Hepatic stellate cell (primary cell): ENCODE measurements at regions not wholly inside any gene's neighbourhood (a gene's known extent, or its start where the extent isn't known, plus 50 kb on each side); places are given as distances from the start of the nearest gene placed in this dataset.

Experiments
- DNase-seq: peaks from one replicate; pipeline ENCODE4 v3.0.0; 2011; ENCODE audit warnings: low spot score

DNA sequence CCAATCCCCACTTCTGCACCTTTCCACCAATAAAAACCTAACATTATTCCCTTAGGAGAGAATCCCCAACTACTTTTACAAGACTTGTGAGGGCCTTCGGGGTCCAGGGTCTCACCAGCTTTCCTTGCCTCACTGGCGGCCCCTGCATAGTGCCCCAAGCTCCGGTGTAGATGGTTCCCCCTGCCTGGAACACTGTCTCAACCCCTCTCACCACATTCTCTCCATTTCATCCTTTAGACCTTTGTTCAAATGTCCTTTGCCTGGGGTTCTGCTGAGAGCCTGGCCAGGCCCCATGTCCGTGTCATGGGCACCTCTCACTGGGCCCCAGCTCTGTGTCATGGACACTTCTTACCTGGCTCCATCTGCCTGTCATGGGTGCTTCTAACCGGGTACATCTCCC is 64.5 kb upstream of the SORCS3 start:
- DNase-seq: no peak

DNA sequence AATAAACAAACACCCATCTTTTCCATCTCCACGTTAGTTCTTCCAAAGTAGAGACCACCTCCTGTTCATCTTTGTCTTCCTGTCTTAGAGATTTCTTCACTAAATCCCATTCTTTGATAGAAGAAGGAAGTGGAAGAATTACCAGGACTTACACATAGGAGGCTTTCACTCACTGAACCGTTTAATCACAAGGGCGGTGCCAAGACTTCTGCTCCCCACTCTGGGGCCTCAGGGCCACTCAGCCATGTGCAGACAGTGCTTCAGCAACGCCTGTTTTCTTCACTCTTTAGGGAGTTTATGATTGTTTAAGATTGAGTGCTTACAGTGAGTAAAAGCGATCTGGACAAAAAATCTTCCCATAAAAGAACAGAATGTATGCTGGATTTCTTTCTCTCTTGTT is 63.9 kb upstream of the SORCS3 start:
- DNase-seq: no peak

DNA sequence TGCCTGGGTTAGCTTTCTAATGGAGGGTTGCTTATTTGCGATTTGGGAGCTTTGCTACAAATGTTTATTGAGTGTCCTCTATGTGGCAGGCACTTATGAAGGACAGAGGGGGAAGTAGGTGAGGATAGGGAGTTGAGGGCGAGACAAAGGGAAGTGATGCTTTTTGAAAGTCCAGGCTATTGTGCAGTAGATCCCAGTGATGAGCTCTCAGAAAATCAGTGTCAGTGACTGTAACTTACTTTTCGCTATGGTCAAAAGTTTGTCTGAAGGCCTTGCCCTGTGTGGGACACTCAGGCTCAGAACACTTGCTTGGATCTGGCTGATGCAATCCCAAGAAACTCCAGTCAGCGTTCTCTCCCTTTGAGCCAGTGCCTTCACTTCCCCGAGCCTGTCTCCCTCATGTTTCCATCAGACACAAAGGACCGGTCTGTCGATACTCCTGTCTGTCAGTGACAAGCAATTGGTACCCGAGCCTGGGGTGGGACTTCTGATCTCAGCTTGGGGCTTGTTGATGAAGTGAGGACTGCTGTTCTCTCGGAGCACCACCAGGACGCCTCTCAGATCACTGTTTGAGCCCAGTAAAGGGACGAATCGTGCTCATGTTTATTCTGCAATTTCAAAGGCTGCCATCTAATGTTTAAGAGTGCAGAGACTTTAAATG is 63.1 kb upstream of the SORCS3 start:
- no peak for DNase-seq

DNA sequence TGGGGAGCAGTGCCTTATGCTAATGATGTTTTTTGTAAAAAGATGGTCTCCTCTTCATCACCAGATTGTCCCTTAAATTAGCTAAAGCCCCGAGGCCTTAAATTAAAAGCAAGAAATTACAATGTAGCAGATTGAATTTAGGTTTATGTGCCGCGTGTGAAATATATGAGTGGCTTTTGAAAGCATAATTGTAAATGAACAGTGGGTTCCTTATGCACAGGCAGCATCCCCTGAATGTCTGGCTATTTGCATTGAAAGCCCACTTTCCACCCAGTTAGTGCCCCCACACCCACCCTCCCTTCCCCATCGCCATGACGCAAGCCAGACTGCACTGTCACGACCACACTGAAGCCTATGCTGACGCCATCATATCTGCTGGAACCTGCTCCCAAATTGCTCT is 62.4 kb upstream of the SORCS3 start:
- DNase-seq: no peak

DNA sequence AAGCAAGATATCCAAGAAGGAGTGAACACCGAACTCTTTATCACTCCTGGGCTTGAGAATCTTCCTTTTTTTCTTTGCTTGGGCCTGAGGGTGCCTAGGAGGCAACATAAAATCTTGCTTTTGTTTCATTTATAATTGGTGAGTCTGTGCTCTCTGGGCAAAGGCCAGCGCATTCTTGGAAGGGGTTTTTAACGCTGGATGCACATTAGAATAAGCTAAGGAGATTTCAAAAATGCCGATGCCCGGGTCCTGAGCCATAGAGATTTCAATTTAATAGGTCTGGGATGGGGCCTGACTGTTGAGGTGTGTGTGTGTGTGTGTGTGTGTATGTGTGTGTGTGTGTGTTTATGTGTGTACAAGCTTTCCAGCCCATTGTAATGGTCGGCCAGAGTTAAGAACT is 62.0 kb upstream of the SORCS3 start:
- no peak for DNase-seq

DNA sequence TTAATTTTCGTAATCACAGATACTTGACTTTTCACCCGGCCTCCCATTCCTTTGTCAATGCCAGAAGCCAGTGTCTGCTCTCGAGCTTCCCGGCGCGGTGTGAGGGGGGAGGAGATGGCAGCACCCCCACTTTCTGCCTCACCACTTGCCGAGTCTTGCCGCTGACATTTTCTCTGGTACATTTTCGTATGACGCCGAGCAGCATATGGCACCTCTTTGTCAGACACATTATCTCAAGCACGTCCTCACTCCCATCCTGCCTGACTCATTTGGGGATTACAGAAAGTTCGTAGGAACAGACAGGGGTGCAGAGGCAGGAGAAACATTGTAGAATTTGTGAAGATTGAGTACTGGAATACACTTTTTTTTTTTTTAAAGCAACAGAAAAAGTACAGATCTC is 60.8 kb upstream of the SORCS3 start:
- no peak for DNase-seq

DNA sequence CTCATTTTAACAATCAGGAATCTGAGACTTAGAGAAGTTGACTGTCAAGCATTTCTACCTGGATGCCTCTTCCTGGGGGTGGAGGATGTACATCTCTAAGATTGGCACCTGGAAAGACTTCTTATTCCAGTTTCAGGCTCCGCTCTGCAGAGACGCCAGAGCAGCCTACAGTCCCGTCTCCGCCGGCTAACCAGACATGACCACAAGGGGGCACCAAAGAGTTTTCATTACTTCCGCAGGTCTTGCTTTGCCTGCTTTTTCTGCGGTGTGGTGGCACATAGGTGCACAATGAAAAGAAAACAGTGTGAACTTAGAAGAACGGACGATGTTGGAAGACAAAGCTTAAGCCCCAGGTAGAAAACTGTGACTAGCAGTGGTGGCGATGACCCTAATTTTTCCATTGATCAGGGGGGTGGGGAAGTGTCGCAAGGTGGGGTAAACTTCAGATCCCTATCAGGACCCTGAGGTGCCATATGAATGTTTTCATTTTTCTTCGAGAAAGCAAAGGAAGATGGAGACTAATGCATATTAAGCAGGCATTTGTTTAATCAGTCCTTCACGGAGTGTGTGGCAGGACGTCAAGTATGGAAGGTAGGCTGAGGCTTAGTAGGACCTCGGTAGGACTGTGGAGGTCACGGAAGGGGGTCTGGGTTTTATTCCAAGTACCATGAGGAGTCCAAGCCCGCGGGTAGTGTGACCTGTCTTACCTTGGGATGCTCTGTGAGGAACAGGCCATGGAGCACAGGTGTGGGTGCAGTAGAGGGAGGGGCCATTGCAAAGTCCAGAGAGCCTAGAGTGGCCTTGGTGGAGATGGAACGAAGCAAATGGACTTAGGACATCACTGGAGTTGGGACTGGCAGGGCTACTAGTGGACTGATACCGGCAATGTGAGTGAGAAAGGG is 60.1 kb upstream of the SORCS3 start:
- DNase-seq: peak; percentile 62

DNA sequence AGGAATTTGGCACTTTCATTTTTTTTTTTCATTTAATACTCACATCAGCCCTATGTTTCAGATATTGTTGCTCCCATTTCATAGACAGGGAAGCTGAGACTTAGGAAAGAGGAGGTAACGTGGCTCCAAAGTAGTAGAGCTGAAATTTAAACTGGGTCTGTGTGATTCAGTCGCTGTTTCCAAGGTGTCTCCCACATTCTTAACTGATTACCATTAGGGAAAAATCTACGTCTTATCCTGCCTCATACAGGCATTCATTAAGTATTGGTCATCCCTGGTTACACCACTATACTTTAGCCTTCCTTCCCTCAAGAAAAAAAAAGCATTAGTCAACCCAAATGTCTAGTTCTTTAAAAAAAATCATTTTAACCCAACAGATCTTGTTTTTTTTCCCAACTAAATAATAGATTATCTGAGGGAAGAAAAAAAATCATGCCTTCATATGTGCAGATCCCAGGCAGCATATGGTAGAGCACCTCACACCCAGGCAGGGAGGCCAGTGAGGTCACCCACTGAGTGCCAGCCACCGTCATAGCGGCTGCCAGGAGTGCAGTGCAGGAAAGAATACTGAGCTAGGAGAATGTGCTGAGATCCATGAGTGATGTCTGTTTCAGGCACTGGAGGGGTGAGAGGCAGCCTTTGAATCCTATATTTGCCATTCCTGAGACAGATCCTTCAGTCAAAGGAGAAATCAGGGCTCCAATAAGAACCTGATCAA is 59.0 kb upstream of the SORCS3 start:
- DNase-seq: no peak

DNA sequence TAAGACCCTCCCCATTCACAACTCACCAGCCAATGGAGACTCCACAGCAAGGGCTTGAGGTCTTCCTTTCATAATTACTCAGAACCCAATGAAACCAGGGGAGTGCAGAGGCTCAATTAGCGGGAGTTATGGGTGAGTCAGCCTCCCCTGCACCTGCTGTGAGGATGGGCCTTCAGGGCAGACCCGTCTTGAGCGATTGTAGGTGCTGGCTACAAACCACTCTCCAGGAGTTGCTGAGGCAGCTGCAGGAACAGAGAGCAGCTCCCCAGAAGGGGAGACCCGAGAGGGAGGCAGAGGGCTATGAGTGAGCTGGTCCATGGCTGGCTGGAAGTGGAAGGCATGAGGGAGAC is 58.5 kb upstream of the SORCS3 start:
- DNase-seq: no peak

DNA sequence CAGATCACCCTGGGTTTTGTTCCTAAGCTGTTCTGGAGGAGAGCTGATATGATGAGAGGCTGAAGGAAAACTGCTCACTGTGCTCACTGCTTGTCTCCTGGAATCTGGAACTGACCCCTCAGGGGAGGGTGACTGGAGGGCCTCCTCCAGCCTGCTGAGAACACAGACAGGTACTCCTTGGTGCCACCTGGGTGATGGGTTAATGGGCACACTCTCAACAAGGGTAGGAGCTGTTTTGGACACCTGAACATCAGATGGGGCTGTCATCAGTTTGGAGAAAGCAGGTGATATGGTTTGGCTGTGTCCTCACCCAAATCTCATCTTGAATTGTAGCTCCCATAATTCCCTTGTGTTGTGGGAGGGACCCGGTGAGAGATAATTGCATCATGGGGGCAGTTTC is 58.1 kb upstream of the SORCS3 start:
- DNase-seq: no peak

DNA sequence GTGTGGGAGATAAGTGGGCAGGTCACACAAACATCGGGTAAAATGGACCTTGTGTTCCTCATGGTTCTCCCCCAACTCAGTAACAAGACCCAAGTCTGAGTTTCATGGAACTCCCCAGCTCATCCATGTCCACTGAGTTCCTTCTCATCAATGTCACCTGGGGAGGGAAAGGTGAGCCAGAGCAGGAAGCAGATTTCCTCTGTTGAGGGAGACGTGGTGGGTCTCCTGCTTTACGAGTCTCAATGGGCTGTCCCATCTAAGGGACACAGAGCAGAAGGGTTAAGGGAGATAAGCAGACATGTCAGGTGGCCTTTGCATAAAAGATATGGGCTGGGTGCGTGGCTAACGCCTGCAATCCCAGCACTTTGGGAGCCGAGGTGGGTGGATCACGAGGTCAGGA is 56.5 kb upstream of the SORCS3 start:
- DNase-seq: no peak

DNA sequence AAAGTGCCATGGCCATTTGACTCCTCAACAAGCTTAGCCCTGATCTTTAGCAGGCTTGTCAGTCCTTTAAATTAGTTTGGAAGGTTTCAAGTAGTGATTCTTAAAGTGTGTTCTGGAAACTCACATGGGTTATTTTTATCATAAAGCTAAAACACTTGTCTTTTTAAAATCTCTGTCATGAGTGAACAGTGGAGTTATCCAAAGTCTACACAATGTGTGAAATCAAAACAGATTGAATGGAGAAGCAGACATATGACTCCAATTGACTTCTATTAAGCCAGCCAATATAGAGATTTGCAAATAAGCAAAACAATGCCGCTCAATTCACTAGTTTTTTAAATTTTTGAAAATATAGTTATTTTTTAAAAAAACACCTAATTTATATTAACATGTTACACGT is 53.3 kb upstream of the SORCS3 start:
- no peak for DNase-seq

DNA sequence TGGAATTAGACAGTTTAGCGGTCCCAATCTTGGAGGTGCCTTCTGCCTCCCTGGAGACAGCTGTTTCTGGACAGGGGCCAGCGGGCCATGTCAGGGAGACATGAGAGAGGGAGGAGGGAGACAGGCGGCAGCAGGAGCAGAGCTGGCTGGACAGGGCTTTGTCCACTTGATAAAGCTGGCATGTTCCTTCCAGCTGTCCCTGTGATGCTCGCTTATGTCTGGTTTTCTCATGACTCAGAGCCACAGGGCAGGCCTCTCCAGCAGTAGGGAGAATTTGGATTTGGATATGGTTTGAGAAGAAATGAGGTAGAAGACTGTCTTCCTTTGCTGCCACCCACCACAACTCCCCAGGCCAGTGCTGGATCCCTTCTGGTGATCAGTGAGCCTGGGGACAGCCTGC is 51.7 kb upstream of the SORCS3 start:
- DNase-seq: no peak

DNA sequence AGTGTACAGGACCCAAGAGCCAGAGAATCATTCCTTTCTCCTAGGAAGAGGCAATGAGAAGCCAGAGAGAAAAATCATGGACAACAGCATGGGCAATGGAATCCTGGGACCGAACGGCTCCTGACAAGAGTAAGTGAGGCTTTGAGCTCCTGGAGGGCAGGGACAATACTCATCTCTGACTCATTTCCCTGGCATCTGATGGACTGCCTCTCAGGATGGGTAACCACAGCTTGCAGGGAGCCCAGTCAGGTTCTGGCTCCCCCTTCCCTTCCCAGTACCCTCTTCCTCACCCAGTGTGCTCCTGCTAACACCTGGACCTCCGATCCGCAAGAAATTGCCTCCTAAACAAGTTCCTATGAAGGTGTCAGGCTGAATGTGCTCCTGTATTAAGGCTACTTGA is 51.2 kb upstream of the SORCS3 start:
- peak; percentile 21 for DNase-seq
